Activated naive CD4-positive, alpha-beta T cell treated with Interleukin-2 at 50 U/mL for 16 hours (primary cell): ENCODE measurements at regions not wholly inside any gene's neighbourhood (a gene's known extent, or its start where the extent isn't known, plus 50 kb on each side); places are given as distances from the start of the nearest gene placed in this dataset.
"Not testable (repeated sequence)": the region's sequence is repeated elsewhere in the genome, so short reads cannot be mapped to it uniquely, and the experiment has no call there.

ENCODE experiments used
- DNase-seq: peaks from one replicate; pipeline ENCODE4 v3.0.0-alpha.2; 2020

DNA sequence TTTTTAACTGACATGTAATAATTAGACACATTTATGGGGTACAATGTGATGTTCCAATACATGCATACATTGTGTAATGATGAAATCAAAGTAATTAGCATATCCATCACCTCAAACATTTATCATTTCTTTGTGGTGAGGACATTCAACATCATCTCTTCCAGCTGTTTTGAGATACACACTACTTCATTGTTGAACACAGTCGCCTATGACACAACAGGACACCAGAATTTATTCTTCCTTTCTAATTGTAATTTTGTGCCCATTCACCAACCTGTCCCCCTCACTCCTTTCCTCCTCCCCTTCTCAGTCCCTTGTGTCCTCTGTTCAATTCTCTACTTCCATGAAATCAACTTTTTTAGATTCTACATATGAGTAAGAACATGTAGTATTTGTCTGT is 113.4 kb upstream of the CBLB start:
- DNase-seq: no peak

DNA sequence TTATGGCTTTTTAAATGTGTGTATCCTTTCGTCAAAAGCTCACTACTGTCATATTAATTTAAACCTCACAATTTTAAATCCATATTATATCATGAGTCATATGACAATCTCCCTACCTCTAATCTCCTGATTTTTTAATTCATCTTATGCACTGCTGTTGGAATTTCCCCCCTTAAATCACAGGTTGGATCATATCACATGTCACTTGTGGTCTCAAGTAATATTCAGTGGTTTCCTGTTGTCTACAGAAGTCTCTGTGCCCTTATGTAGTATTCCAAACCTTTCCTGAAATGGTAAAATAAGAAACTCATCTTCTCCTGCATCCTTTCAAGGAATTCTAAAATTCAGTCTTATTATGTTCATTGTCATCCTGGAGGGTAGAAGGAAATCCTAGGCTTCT is 116.0 kb upstream of the CBLB start:
- DNase-seq: no peak

DNA sequence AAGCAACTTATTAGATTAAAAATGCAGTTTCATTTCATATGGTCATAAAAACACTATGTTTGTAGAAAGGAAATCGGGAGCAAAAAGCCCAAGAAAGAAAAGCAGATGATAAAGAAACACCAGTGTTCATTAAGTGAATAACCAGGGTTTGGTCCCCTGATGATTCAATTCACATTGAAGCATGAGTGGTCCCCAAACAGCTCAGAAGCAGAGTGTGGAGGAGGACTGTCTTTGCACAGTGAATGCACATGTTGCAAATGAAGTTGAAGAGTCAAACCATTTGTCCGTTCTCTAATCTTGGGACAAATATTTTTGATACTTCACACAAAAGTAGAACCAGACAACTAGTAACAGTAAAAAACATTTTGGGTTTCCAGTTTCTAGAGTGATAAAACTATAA is 117.5 kb upstream of the CBLB start:
- not testable (repeated sequence) for DNase-seq

GRCh38 chr3:105987809-105988208 is 119.0 kb upstream of the CBLB start:
- no peak for DNase-seq

DNA sequence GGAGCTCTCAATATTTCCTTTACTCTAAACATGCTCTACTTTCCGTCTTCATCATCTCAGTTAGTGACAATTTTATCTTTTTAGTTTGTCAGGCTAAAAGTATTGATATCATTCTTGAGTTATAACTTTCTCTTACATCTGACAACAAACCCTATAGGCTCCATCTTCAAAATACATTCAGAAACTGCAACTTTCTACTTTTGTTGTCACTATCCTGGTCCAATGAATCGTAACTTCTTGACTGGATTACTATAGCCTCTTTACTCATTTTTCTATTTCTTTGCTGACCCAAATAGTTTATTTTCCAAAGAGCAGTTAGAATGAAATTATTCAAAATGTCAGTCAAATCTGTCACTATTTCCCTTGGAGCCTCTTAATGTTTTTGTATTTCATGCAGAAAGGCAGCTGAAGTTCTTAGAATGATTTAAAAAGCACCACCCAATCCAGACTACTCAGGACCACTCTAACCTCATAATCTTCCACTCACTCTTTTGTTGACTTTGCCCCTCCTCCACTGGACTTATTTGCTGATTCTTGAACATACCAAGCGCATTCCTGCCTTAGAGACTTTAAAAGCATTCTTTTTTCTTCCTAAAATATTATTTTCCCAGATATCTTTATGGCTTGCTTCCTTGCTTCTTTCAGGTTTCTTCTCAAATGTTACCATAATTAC is 119.9 kb upstream of the CBLB start:
- no peak for DNase-seq

- no peak for DNase-seq
Measured at GRCh38 chr3:105996781-105997180, 128.0 kb upstream of the CBLB start.

DNA sequence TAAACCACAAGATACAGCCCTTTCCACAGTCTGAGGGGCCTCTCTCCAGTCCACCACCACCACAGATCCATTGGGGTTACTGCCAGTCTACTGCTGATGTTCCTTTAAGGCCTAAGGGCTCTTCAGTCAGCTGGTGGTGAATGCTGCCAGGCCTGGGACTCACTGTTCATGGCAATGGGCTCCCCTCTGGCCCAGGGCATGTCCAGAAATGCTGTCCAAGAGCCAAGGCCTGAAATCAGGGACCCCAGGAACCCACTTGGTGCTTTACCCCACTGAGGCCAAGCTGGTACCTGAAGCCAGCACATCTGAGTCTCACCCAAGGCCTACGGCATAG is 128.6 kb upstream of the CBLB start:
- DNase-seq: no peak

- DNase-seq: no peak
Measured at GRCh38 chr3:105997800-105998526, 129.2 kb upstream of the CBLB start.

GRCh38 chr3:105999856-106000255 is 131.0 kb upstream of the CBLB start:
- no peak for DNase-seq

- no peak for DNase-seq
Measured at GRCh38 chr3:106001923-106002322, 133.1 kb upstream of the CBLB start.

GRCh38 chr3:106004137-106004681 is 135.4 kb upstream of the CBLB start:
- DNase-seq: no peak

GRCh38 chr3:106004826-106005225 is 136.0 kb upstream of the CBLB start:
- no peak for DNase-seq

DNA sequence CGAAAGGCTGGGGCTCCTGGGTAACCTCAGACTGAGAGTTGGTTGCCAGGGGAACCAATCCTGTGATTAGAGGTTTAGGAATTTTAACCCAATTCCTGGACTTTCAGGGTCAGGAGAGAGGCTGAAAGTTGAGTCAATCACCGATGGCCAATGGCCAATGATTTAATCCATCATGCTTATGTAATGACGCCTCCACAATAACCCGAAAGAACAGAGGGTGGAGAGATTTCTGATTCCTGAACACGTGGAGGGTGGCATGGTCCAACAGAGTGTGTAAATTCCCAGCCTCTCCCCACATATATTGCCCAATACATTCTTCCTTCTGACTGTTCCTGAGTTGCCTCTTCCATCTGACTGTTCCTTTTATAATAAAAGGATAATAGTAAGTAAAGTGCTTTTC is 137.2 kb upstream of the CBLB start:
- no peak for DNase-seq

GRCh38 chr3:106006571-106006970 is 137.8 kb upstream of the CBLB start:
- no peak for DNase-seq

GRCh38 chr3:106007512-106007911 is 138.7 kb upstream of the CBLB start:
- peak; percentile 13 for DNase-seq

GRCh38 chr3:106008766-106009165 is 140.0 kb upstream of the CBLB start:
- no peak for DNase-seq

DNA sequence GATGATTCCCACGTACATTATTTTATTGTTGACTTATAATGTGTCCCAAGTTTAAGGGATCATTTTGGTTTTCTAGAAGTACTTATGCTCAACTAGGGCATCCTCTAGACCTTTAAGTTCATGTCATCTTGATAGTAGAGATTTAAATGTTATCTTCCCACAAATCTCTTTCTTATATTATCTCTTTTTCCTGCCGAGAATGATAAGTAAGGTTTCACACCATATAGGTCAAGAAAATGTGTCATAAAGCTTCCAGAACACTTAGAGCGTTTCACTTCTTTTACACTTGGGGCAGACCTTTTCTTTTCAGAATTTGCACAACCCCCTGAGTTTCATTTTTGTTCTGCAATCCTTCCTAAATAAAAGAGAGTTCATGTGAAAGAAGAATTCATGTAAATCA is 142.0 kb upstream of the CBLB start:
- no peak for DNase-seq

DNA sequence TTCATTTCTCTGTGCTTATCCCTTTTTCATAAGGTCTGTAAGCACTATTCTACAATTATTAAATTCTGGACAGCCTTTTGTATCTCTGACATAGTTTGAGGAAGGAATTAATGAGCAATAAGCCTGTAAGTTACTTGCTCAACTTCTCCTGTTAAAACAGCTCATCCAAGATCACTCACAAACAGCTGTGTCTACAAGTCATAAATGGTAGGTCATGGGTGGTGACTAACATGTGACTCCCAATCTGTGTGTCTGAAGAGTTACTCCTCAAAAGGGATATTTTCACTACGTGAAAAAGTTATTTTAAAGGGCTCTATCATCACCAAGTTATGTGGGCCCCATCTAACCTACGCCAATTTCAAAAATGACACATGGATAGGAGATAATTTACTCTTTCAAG is 145.2 kb upstream of the CBLB start:
- no peak for DNase-seq

- no peak for DNase-seq
Measured at GRCh38 chr3:106014518-106014917, 145.7 kb upstream of the CBLB start.

GRCh38 chr3:106014971-106015370 is 146.2 kb upstream of the CBLB start:
- DNase-seq: no peak

DNA sequence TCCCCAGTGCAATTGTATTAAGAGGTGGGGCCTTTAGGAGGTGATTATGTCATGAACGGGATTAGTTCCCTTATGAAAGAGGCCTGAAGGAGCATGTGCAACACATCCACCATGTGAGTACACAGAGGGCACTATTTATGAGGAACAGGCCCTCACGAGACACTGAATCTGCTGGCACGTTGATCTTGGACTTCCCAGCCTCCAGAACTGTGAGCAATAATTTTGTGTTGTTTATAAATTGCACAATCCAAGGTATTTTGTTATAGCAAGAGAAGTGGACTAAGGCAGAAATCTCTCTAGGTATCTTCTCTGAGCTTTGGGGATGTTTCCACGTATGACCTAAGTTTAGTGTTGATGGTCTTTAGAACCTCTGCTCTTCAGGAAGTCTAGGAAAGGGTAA is 149.3 kb upstream of the CBLB start:
- DNase-seq: no peak

GRCh38 chr3:106018929-106019550 is 150.2 kb upstream of the CBLB start:
- DNase-seq: no peak

DNA sequence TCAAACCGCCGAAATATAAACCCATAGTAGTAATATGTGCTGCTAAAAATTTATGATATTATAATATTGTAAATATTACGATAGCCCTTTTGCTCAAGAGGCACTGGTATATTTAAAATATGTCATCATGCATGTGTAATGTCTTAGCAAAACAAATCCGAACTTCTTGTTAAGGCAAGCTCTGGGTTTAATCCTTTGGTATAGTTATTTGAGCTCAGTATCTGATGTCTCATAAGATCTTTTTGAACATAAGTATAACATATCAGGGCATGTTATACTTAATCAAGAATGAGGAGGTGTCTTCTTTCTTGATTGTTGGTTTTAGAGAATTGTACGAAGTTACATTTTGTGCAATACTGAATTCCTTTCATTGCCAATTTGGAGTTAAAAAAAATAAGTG is 154.1 kb upstream of the CBLB start:
- DNase-seq: no peak

DNA sequence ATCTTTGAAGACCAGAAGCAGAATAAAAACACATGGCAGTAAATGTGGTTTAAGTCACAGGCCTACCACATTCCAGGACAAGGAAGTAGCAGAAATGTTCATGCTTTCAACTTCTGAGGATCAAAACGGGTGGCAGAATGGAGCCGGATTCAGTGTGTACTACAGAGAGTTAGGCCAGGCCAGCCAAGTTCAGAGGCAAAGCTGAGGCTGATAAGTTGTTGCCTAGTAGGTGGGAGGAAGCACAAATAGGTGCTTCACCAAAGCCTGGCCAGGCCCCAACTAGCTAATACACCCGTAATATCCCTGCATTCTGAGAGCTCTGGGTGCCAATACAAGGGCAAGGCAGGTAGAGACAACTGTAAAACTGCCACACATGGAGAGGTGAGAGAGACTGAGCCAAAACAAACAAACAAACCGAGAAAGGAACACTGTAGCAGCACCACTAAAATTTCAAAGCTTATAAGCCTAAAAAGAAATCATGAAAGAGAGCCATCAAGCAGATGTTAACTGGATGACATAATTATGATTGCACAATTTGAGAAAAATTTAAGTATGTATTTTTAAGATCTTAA is 156.4 kb upstream of the CBLB start:
- no peak for DNase-seq
